Body of pancreas (tissue), 4 donors: ENCODE measurements at regions not wholly inside any gene's neighbourhood (a gene's known extent, or its start where the extent isn't known, plus 50 kb on each side); places are given as distances from the start of the nearest gene placed in this dataset.

Source experiments
- ATAC-seq: fragments of 150-250 bp; one replicate; pipeline ENCODE4 v1.9.1; 2016
- DNase-seq, 4 donors: peaks; one replicate each; pipeline ENCODE4 v3.0.0-alpha.2; 2019
- H3K27ac ChIP-seq, 4 donors: fragments of 200-600 bp; sonication (generic); 1 replicate in 3 of 4; 2 replicates in 1 of 4; pipeline versions ENCODE4 v1.5.1 to v1.6.1; 2016 to 2019; ENCODE audit warnings: mild to moderate bottlenecking in 1 of 4, mixed read lengths in 1 of 4, moderate library complexity in 1 of 4
- H3K27me3 ChIP-seq, 2 donors: fragments of 200-600 bp; sonication (generic); one replicate each; pipeline ENCODE4 v1.6.0; 2016; ENCODE audit warnings: mild to moderate bottlenecking in 1 of 2
- H3K36me3 ChIP-seq, 2 donors: fragments of 200-600 bp; sonication (generic); replicated peaks in 1 of 2; 2 replicates each; pipeline ENCODE4 v1.5.1; 2016; ENCODE audit warnings: low read depth in 2 of 2; ENCODE audit not compliant: insufficient read depth in 1 of 2
- H3K4me1 ChIP-seq: fragments of 200-600 bp; sonication (generic); one replicate; pipeline ENCODE4 v1.6.0; 2016
- H3K4me3 ChIP-seq, 2 donors: fragments of 200-600 bp; sonication (generic); 1 replicate in 1 of 2; 2 replicates in 1 of 2; pipeline ENCODE4 v1.5.1; 2016 to 2019
- H3K9me3 ChIP-seq, 3 donors: fragments of 200-600 bp; sonication (generic); 1 replicate in 2 of 3; 2 replicates in 1 of 3; pipeline ENCODE4 v1.5.1; 2016
- CTCF ChIP-seq, 7 experiments: fragments of 450-650 bp in 4 of 7; fragments of 200-600 bp in 3 of 7; sonication (generic) in 3 of 7; IDR thresholded peaks; one replicate each; pipeline ENCODE4 v1.5.1; 2016 to 2019; ENCODE audit warnings: antibody characterized with exemption in 7 of 7
- POLR2A ChIP-seq, 3 donors: fragments of 450-650 bp; IDR thresholded peaks; one replicate each; pipeline ENCODE4 v1.6.1; 2016; ENCODE audit warnings: antibody characterized with exemption in 3 of 3, mild to moderate bottlenecking in 2 of 3
- WGBS, 2 donors: methylation state at CpG; one replicate each; pipeline ENCODE4 v1.1.5; 2017; 5-methylcytosine and 5-hydroxymethylcytosine counted together
- intact Hi-C: fragments of 100-400 bp; cut with DNase I; formaldehyde crosslinking; loops from one replicate; pipeline ENCODE4 v1.15.1; 2023

GRCh38 chr3:176789281-176789705 lies 408.0 kb downstream of the TBL1XR1 start:
- no peak for ATAC-seq
- Histone ChIP-seq H3K4me3 (no peak overlapping the region), H3K36me3 (no peaks in the 10 kb centered on the region), H3K27me3 (no peaks in the 10 kb centered on the region), H3K27ac (no peak overlapping the region), H3K9me3 (no peaks in the 10 kb centered on the region), H3K4me1 (no peaks in the 10 kb centered on the region)
- DNase-seq = no peak
- WGBS, 2 donors = 79 to 90% methylated on average over 1 of the region's 1 CpG
- TF ChIP-seq CTCF (IDR thresholded peaks at IDR 0.05) (no peak), POLR2A (IDR thresholded peaks at IDR 0.05) (no peak)
- intact Hi-C loops = no loop called here

GRCh38 chr3:176787506-176787905 lies 409.8 kb downstream of the TBL1XR1 start:
- no peaks in the 10 kb centered on the region for H3K4me1 ChIP-seq
- H3K27ac ChIP-seq = no peak overlapping the region
- DNase-seq = no peak
- no peaks in the 10 kb centered on the region for H3K9me3 ChIP-seq
- TF ChIP-seq CTCF (IDR thresholded peaks at IDR 0.05) (no peak), POLR2A (IDR thresholded peaks at IDR 0.05) (no peak)
- H3K27me3 ChIP-seq = no peaks in the 10 kb centered on the region
- WGBS, 2 donors = 65 to 66% methylated on average over 2 to 3 of the region's 3 CpGs
- intact Hi-C loops = no loop called here
- no peak for ATAC-seq
- H3K36me3 ChIP-seq = no peaks in the 10 kb centered on the region
- H3K4me3 ChIP-seq = no peak overlapping the region

GRCh38 chr3:176785171-176785570 lies 412.1 kb downstream of the TBL1XR1 start:
- no peaks in the 10 kb centered on the region for H3K27me3 ChIP-seq
- TF ChIP-seq CTCF (IDR thresholded peaks at IDR 0.05) = no peak
- no peak for TF ChIP-seq POLR2A (IDR thresholded peaks at IDR 0.05)
- ATAC-seq = no peak
- H3K36me3 ChIP-seq = no peaks in the 10 kb centered on the region
- H3K4me3 ChIP-seq = no peak overlapping the region
- no peaks in the 10 kb centered on the region for H3K4me1 ChIP-seq
- no peak for DNase-seq
- H3K9me3 ChIP-seq = no peaks in the 10 kb centered on the region
- H3K27ac ChIP-seq = no peak overlapping the region
- 66 to 71% methylated on average over 3 of the region's 3 CpGs for WGBS, 2 donors
- intact Hi-C loops = no loop called here

- H3K27me3 ChIP-seq = no peaks in the 10 kb centered on the region
- DNase-seq = no peak
- TF ChIP-seq POLR2A (IDR thresholded peaks at IDR 0.05) = no peak
- no peak for TF ChIP-seq CTCF (IDR thresholded peaks at IDR 0.05)
- no peaks in the 10 kb centered on the region for H3K4me1 ChIP-seq
- H3K4me3 ChIP-seq = no peak overlapping the region
- H3K9me3 ChIP-seq = no peaks in the 10 kb centered on the region
- ATAC-seq = no peak
- H3K27ac ChIP-seq = no peak overlapping the region
- intact Hi-C loops = no loop called here
- H3K36me3 ChIP-seq = no peaks in the 10 kb centered on the region
Measured at GRCh38 chr3:176780766-176781165, 416.5 kb downstream of the TBL1XR1 start.

GRCh38 chr3:176776622-176777175 lies 420.6 kb downstream of the TBL1XR1 start:
- intact Hi-C loops = no loop called here
- TF ChIP-seq POLR2A (IDR thresholded peaks at IDR 0.05) (no peak), CTCF (IDR thresholded peaks at IDR 0.05) (no peak)
- DNase-seq (no peak), ATAC-seq (no peak)
- no peak overlapping the region for H3K27ac ChIP-seq
- H3K36me3 ChIP-seq = no peaks in the 10 kb centered on the region
- WGBS, 2 donors = 72 to 76% methylated on average over 7 of the region's 7 CpGs
- no peaks in the 10 kb centered on the region for H3K4me1 ChIP-seq
- no peaks in the 10 kb centered on the region for H3K9me3 ChIP-seq
- no peaks in the 10 kb centered on the region for H3K27me3 ChIP-seq
- no peak overlapping the region for H3K4me3 ChIP-seq
